Mucosa of descending colon (tissue), 3 donors: ENCODE measurements at regions not wholly inside any gene's neighbourhood (a gene's known extent, or its start where the extent isn't known, plus 50 kb on each side); places are given as distances from the start of the nearest gene placed in this dataset.

Experiments
- ATAC-seq: fragments of 200-7000 bp; cut with Tn5 transposase; one replicate; pipeline ENCODE4 v1.9.1; 2020; ENCODE audit warnings: mild to moderate bottlenecking, moderate library complexity
- DNase-seq, 3 donors: peaks; one replicate each; pipeline ENCODE4 v3.0.0-alpha.2; 2020
- H3K36me3 ChIP-seq: fragments of 200-600 bp; one replicate; pipeline ENCODE4 v1.8.0; 2021; ENCODE audit warnings: low read depth, mild to moderate bottlenecking
- H3K4me1 ChIP-seq: fragments of 200-600 bp; one replicate; pipeline ENCODE4 v1.8.0; 2021; ENCODE audit warnings: low read depth, mild to moderate bottlenecking
- H3K4me3 ChIP-seq: fragments of 200-600 bp; one replicate; pipeline ENCODE4 v1.8.0; 2021; ENCODE audit warnings: mild to moderate bottlenecking
- H3K9me3 ChIP-seq: fragments of 200-600 bp; one replicate; pipeline ENCODE4 v1.8.0; 2021; ENCODE audit warnings: mild to moderate bottlenecking
- intact Hi-C, 2 donors: fragments of 100-400 bp; cut with DNase I in 1 of 2; cut with micrococcal nuclease in 1 of 2; formaldehyde crosslinking; loops; one replicate each; pipeline versions ENCODE4 v1.11.0 to v1.11.1; 2022; cut with DNase I, micrococcal nuclease
- TF ChIP-seq, protein P1 (sequence below): fragments of 200-600 bp; IDR thresholded peaks from one replicate; pipeline ENCODE4 v1.8.0; 2022; ENCODE audit warnings: antibody characterized with exemption, mild to moderate bottlenecking
- donor health status: DM: no; HTN: no; CAD: no; lungs with moderate emphysema.
- donor health status: DM: no; HTN: no; CAD: no.
- donor health status: DM: no; HTN: yes; CAD: no.

DNA sequence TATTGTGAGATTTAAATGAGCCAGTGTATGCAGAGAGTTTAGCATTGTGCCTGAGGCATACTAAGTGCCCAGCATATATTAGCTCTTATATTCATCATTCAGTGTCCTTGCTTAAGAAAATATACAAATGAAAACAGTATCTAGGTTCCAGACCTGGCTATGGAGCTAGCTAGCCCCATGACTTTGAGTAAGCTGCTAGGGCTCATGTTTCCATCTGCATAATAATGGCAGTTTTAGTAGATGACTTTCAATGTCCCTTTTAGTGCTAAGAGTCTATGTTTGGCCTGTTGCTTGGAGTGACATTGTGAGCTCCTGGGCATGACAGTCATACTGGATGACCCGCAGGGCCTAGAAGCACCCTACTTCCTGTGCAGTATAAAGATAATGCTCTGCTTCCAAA lies 435.3 kb downstream of the ZIC3 start:
- H3K9me3 ChIP-seq = no peaks in the 10 kb centered on the region
- no peaks in the 10 kb centered on the region for H3K4me1 ChIP-seq
- TF ChIP-seq, protein P1, sequence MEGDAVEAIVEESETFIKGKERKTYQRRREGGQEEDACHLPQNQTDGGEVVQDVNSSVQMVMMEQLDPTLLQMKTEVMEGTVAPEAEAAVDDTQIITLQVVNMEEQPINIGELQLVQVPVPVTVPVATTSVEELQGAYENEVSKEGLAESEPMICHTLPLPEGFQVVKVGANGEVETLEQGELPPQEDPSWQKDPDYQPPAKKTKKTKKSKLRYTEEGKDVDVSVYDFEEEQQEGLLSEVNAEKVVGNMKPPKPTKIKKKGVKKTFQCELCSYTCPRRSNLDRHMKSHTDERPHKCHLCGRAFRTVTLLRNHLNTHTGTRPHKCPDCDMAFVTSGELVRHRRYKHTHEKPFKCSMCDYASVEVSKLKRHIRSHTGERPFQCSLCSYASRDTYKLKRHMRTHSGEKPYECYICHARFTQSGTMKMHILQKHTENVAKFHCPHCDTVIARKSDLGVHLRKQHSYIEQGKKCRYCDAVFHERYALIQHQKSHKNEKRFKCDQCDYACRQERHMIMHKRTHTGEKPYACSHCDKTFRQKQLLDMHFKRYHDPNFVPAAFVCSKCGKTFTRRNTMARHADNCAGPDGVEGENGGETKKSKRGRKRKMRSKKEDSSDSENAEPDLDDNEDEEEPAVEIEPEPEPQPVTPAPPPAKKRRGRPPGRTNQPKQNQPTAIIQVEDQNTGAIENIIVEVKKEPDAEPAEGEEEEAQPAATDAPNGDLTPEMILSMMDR = no peak
- no peak for DNase-seq
- ATAC-seq = no peak
- H3K36me3 ChIP-seq = no peaks in the 10 kb centered on the region
- no peak overlapping the region for H3K4me3 ChIP-seq
- intact Hi-C loops = no loop called here

DNA sequence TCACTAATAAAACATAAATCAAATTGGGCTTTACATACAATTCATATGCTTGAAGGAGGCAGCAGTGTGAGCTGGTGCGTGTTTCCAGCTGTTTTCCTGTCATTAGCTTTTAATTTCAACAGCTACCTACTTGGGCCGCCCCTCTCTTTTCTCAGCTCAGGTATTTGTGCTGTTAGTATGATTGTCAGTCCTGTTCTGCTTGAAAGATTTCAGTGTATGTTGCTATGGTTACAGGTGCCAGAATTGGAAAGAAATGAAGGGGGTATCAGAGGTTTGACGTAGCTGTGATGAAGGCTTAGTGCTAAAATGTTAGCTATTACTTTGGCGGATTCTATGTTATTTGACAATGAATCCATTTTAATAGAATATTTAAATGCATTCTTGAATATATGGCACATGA lies 440.3 kb downstream of the ZIC3 start:
- Histone ChIP-seq H3K4me1 (no peaks in the 10 kb centered on the region), H3K36me3 (no peaks in the 10 kb centered on the region), H3K9me3 (no peaks in the 10 kb centered on the region), H3K4me3 (no peak overlapping the region)
- intact Hi-C loops = no loop called here
- ATAC-seq = no peak
- no peak for DNase-seq
- TF ChIP-seq, protein P1 = no peak

DNA sequence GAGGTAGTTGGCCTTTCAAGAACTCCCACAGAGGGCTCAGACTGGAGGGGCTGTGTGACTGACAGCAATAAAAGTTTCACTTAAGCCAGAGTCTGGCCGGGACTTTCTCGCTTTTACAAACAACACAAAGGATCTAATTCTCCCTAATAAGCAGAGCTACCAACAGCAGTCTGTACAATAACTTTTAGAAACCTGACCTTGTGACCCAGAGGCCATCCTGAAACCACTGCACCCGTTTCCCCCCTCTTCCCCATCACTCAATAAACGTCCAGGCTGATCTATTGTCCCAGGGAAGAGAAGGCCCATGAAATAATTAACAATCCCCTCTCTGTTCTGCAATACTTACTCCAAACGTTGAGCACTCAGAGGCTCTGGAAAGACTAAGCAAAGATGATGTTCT lies 442.4 kb downstream of the ZIC3 start:
- Histone ChIP-seq H3K36me3 (no peaks in the 10 kb centered on the region), H3K4me3 (no peak overlapping the region), H3K9me3 (no peaks in the 10 kb centered on the region), H3K4me1 (no peaks in the 10 kb centered on the region)
- TF ChIP-seq, protein P1 = no peak
- no peak for ATAC-seq
- intact Hi-C loops = no loop called here
- DNase-seq = no peak

DNA sequence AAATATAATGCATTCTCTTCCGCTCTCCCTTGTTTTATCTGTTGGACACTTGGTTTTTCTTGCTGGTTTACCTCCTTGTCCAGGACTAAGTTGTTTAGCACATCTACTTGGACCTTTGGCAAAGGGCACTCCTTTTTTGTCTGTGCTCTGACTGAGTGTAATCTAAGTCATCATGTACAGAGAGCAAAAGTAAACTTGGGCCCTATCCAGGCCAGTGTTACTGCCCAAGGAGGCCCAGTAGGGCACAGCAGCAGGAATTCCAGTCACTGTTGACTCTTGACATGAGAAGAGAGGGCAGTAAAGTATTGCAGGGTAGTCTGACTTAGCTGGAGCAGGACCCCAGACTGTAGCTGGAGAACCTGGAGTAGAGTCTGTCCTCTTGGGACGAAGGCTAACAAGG lies 445.5 kb downstream of the ZIC3 start:
- Histone ChIP-seq H3K4me1 (no peaks in the 10 kb centered on the region), H3K36me3 (no peaks in the 10 kb centered on the region), H3K9me3 (no peaks in the 10 kb centered on the region), H3K4me3 (no peak overlapping the region)
- ATAC-seq (no peak), DNase-seq (no peak)
- intact Hi-C loops = no loop called here
- TF ChIP-seq, protein P1 = no peak

DNA sequence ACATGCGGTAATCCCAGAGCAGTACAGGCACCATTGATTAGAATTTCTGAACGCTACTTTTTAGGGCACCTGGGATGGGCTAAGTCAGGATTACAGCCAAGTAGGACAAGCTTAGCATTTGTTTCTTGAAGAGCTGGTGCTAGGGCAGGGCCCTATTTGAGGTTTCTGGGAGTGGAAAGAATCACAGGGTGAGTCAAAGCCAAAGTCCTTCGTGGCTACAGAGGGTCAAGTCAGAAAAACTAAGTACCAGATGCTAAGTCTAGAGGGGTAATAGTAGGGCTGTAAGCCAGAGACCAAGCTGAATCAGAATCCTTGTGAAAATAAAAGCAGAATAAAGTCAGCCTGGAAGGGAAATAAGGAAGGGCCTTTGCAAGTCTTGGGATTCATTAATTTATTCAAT lies 448.6 kb downstream of the ZIC3 start:
- intact Hi-C loops = no loop called here
- H3K9me3 ChIP-seq = no peaks in the 10 kb centered on the region
- DNase-seq (no peak), ATAC-seq (no peak)
- TF ChIP-seq, protein P1 = no peak
- H3K36me3 ChIP-seq = no peaks in the 10 kb centered on the region
- no peak overlapping the region for H3K4me3 ChIP-seq
- H3K4me1 ChIP-seq = no peaks in the 10 kb centered on the region

DNA sequence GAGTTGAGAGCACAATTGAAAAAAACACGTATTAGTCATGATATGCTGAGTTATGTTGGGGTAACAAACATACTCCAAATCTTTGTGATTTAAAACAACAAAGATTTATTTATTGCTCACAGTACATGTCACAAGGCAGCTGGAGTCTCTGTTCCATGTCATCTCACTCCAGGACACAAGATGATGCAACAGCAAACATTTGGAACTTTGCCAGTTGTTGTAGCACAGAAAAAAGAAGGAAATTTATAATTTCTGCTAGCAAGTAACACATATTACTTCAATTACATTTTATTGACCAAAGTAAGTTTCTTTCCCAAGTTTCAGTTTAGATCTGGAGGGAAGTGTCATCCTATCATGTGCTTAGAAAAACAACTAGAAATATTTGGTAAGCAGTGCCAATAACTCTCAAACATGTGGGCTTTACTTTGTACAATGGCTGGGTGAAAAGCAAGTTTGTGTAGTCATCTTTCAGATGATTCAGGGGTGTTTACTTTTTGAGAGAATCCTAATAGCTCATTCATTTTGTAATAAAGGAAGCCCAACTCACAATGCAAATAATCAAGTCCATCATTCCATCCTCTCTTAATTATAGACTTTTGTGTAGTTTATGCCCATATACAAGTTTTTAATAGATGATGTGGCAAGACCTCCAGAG lies 452.3 kb downstream of the ZIC3 start:
- Histone ChIP-seq H3K4me3 (no peak overlapping the region), H3K9me3 (no peaks in the 10 kb centered on the region), H3K4me1 (no peaks in the 10 kb centered on the region), H3K36me3 (no peaks in the 10 kb centered on the region)
- TF ChIP-seq, protein P1 = no peak
- no peak for DNase-seq
- ATAC-seq = no peak
- intact Hi-C loops = no loop called here
